HCT116 (cell line): ENCODE measurements at regions not wholly inside any gene's neighbourhood (a gene's known extent, or its start where the extent isn't known, plus 50 kb on each side); places are given as distances from the start of the nearest gene placed in this dataset.

ENCODE experiments used
- ATAC-seq: fragments of 200-7000 bp; cut with Tn5 transposase; 2 replicates; pipeline ENCODE4 v1.9.1; 2020; ENCODE audit warnings: mild to moderate bottlenecking, moderate library complexity
- BruUV-seq: library from RNA; stranded (reverse); fragments of 400-500 nt; replicated peaks from 2 replicates; lab custom pipeline; 2021; lab: Mats Ljungman, UMichigan
- CTCF ChIA-PET: fragments of 300-600 bp; sonication (Branson Sonifier 250); formaldehyde crosslinking; loops from one replicate; lab custom pipeline; 2021; ENCODE audit warnings: antibody characterized with exemption; lab: Charles Lee
- POLR2A ChIA-PET: fragments of 300-600, 350-600 bp; sonication (Branson Sonifier 250); formaldehyde crosslinking; loops from one replicate; lab custom pipeline; 2021; ENCODE audit warnings: antibody characterized with exemption; lab: Charles Lee
- RAD21 ChIA-PET, 2 experiments: fragments of 300-600 bp; sonication (Branson Sonifier 250); formaldehyde crosslinking; loops; one replicate each; lab custom pipeline; 2023; ENCODE audit warnings: low total read pairs in 2 of 2; ENCODE audit not compliant: uncharacterized antibody in 2 of 2, unreplicated experiment in 2 of 2, low non-redundant PET in 1 of 2; lab: Charles Lee
- DNase-seq: peaks from one replicate; pipeline ENCODE4 v3.0.0-alpha.2; 2010; ENCODE audit warnings: low read depth, low spot score
- H2AFZ ChIP-seq: fragments of 200-600 bp; shearing (Covaris generic), sonication (generic); 2 replicates; pipeline ENCODE4 v1.6.1; 2017; ENCODE audit warnings: low read depth, mixed run types, mixed read lengths, antibody characterized with exemption, low read length; ENCODE audit not compliant: poor library complexity, severe bottlenecking
- H3K27ac ChIP-seq: 2 replicates; pipeline ENCODE4 v1.5.1; 2012; ENCODE audit warnings: low read depth, low read length
- H3K27me3 ChIP-seq: fragments of 200-600 bp; sonication (generic); 2 replicates; pipeline ENCODE4 v1.6.1; 2016; ENCODE audit warnings: mixed run types, low read length, mixed read lengths; ENCODE audit not compliant: insufficient read depth
- H3K36me3 ChIP-seq, 2 experiments: fragments of 200-500 bp in 1 of 2; fragments of 200-600 bp in 1 of 2; sonication (Bioruptor generic) in 1 of 2; sonication (generic) in 1 of 2; 2 replicates each; pipeline versions ENCODE4 v1.5.1 to v1.6.1; 2014 to 2016; ENCODE audit warnings: low read length in 2 of 2, inconsistent platforms in 1 of 2, mixed read lengths in 1 of 2, mixed run types in 1 of 2; ENCODE audit not compliant: insufficient read depth in 2 of 2, control insufficient read depth in 1 of 2
- H3K4me1 ChIP-seq, 2 experiments: fragments of 200-600 bp in 1 of 2; sonication (generic) in 1 of 2; 2 replicates each; pipeline versions ENCODE4 v1.5.1 to v1.6.1; 2012 to 2017; ENCODE audit warnings: low read length in 2 of 2, inconsistent platforms in 1 of 2, mild to moderate bottlenecking in 1 of 2, mixed read lengths in 1 of 2, mixed run types in 1 of 2, moderate library complexity in 1 of 2; ENCODE audit not compliant: insufficient read depth in 2 of 2, control insufficient read depth in 1 of 2
- H3K4me2 ChIP-seq: fragments of 200-600 bp; sonication (generic); 2 replicates; pipeline ENCODE4 v1.6.1; 2017; ENCODE audit warnings: mixed run types, low read length, mixed read lengths
- H3K4me3 ChIP-seq, 2 experiments: fragments of 200-600 bp in 1 of 2; sonication (generic) in 1 of 2; replicated peaks in 1 of 2; 2 replicates each; pipeline ENCODE4 v1.5.1; 2011 to 2016; ENCODE audit warnings: low read length in 2 of 2, control low read depth in 1 of 2, low read depth in 1 of 2, mild to moderate bottlenecking in 1 of 2, mixed read lengths in 1 of 2, mixed run types in 1 of 2
- H3K79me2 ChIP-seq: fragments of 200-600 bp; sonication (generic); 2 replicates; pipeline ENCODE4 v1.6.1; 2017; ENCODE audit warnings: mild to moderate bottlenecking, mixed run types, low read length, moderate library complexity, mixed read lengths; ENCODE audit not compliant: insufficient read depth
- H3K9ac ChIP-seq: fragments of 200-600 bp; sonication (generic); 2 replicates; pipeline ENCODE4 v1.6.1; 2016; ENCODE audit warnings: low read length, mixed read lengths
- H3K9me2 ChIP-seq: fragments of 200-600 bp; sonication (generic), shearing (Covaris generic); 2 replicates; pipeline ENCODE4 v1.6.1; 2017; ENCODE audit warnings: mixed run types, mild to moderate bottlenecking, moderate library complexity; ENCODE audit not compliant: insufficient read depth
- H3K9me3 ChIP-seq, 2 experiments: fragments of 200-500 bp in 1 of 2; fragments of 200-600 bp in 1 of 2; sonication (Bioruptor generic) in 1 of 2; sonication (generic) in 1 of 2; 2 replicates each; pipeline ENCODE4 v1.6.1; 2014 to 2017; ENCODE audit warnings: low read length in 2 of 2, mixed read lengths in 2 of 2, inconsistent platforms in 1 of 2, low read depth in 1 of 2, mild to moderate bottlenecking in 1 of 2, mixed run types in 1 of 2, moderate library complexity in 1 of 2; ENCODE audit not compliant: control insufficient read depth in 1 of 2, insufficient read depth in 1 of 2
- H4K20me1 ChIP-seq: fragments of 200-600 bp; sonication (generic), shearing (Covaris generic); 2 replicates; pipeline ENCODE4 v1.6.1; 2017; ENCODE audit warnings: mixed run types, mild to moderate bottlenecking, moderate library complexity; ENCODE audit not compliant: insufficient read depth
- CBX3 ChIP-seq: IDR thresholded peaks from 2 replicates; pipeline ENCODE4 v1.6.1; 2012; ENCODE audit warnings: low read depth
- CEBPB ChIP-seq: IDR thresholded peaks from 2 replicates; pipeline ENCODE4 v1.6.1; 2012; ENCODE audit warnings: low read depth
- EGR1 ChIP-seq: IDR thresholded peaks from 2 replicates; pipeline ENCODE4 v1.6.1; 2012; ENCODE audit warnings: low read depth
- EZH2 ChIP-seq: fragments of 200-600 bp; sonication (generic); IDR thresholded peaks from 2 replicates; pipeline ENCODE4 v1.6.1; 2017; ENCODE audit warnings: antibody characterized with exemption, mixed run types
- EZH2phosphoT487 ChIP-seq: fragments of 200-600 bp; IDR thresholded peaks from 2 replicates; pipeline ENCODE4 v1.6.1; 2018; ENCODE audit warnings: antibody characterized with exemption, borderline replicate concordance
- FOSL1 ChIP-seq: IDR thresholded peaks from 2 replicates; pipeline ENCODE4 v1.6.1; 2012; ENCODE audit warnings: low read depth
- POLR2AphosphoS5 ChIP-seq: IDR thresholded peaks from 2 replicates; pipeline ENCODE4 v1.6.1; 2011; ENCODE audit warnings: mild to moderate bottlenecking, low read depth, low read length, moderate library complexity
- SRF ChIP-seq: IDR thresholded peaks from 2 replicates; pipeline ENCODE4 v1.6.1; 2012; ENCODE audit warnings: low read depth
- TCF7L2 ChIP-seq: IDR thresholded peaks from 2 replicates; pipeline ENCODE4 v1.7.0; 2011; ENCODE audit warnings: borderline replicate concordance, inconsistent platforms; ENCODE audit not compliant: insufficient read depth, insufficient read length; ENCODE audit errors: extremely low read depth
- ZNF274 ChIP-seq: fragments of 200-500 bp; sonication (Bioruptor generic); IDR thresholded peaks from 2 replicates; pipeline ENCODE4 v1.6.1; 2014; ENCODE audit warnings: mild to moderate bottlenecking, low read depth, low read length, inconsistent platforms
- intact Hi-C: fragments of 100-400 bp; cut with micrococcal nuclease; formaldehyde crosslinking; loops from 2 replicates; pipeline ENCODE4 v1.10.0; 2022
- TF ChIP-seq, protein P1 (sequence below): IDR thresholded peaks from 2 replicates; pipeline ENCODE4 v1.6.1; 2012; ENCODE audit warnings: low read depth
- TF ChIP-seq, protein P2 (sequence below), 3 experiments: fragments of 200-600 bp in 1 of 3; sonication (generic) in 1 of 3; IDR thresholded peaks in 2 of 3; conservative IDR thresholded peaks in 1 of 3; 2 replicates each; pipeline ENCODE4 v1.5.1; 2012 to 2017; ENCODE audit warnings: low read depth in 2 of 3, low read length in 2 of 3, antibody characterized with exemption in 1 of 3, borderline replicate concordance in 1 of 3, control low read depth in 1 of 3, mild to moderate bottlenecking in 1 of 3, mixed read lengths in 1 of 3, mixed run types in 1 of 3, moderate library complexity in 1 of 3; ENCODE audit not compliant: insufficient read depth in 1 of 3
- TF ChIP-seq, protein P3 (sequence below): IDR thresholded peaks from 2 replicates; pipeline ENCODE4 v1.6.1; 2011; ENCODE audit warnings: mild to moderate bottlenecking, low read length, moderate library complexity; ENCODE audit not compliant: insufficient replicate concordance; ENCODE audit errors: extremely low read depth
- TF ChIP-seq, protein P4 (sequence below): IDR thresholded peaks from 2 replicates; pipeline ENCODE4 v1.6.1; 2012

DNA sequence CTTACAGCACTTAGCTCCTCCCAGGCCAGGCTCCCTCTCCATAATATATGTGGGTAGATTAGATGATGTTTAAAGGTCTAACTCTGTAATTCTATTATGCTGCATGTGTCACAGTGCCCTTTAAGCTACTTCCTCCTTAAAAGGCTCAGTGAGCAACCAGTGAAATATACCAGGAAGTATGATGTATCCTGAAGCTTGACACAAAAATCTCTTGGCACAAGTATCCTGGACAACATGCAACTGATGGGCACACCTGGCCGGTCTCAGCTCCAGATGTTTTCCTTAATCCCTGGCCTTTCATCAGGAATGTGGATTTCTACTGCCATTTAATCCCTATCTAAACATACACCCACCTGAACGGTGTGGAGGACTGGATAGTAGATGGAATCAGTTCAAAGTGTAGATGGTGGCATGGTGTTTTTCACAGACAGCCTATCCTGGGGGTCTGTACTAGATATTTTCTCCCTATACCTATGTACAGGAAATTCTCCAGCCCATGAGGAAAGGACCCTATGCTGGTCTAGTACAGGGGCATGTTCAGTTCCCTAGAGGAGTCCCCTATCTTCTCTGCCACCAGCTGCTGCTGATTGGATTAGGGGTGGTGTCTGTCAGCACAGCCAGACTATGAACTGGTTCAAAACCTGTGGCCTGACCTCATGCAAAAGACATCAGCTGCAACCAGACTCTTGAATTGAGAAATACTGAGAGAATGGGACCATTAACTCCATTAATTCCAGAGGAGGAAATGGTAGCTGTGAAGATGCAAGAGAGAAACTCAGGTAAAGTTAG lies 59.4 kb upstream of the CITED2 start:
- Histone ChIP-seq H2AFZ (no peak overlapping the region), H3K27me3 (no peaks in the 10 kb centered on the region), H3K4me3 (no peak overlapping the region), H3K4me2 (no peak overlapping the region), H3K9ac (no peak overlapping the region), H3K36me3 (no peaks in the 10 kb centered on the region), H3K4me1 (peaks cover 7% of the 10 kb centered on the region in 2 experiments; a peak in 3 of 4 replicates), H4K20me1 (no peaks in the 10 kb centered on the region), H3K27ac (no peak overlapping the region), H3K9me2 (no peaks in the 10 kb centered on the region), H3K79me2 (no peaks in the 10 kb centered on the region), H3K9me3 (no peaks in the 10 kb centered on the region)
- ChIA-PET RAD21 (no interaction called here), POLR2A (no interaction called here), CTCF (no interaction called here)
- DNase-seq = no peak
- no peak for TF ChIP-seq ZNF274
- TF ChIP-seq, protein P1, sequence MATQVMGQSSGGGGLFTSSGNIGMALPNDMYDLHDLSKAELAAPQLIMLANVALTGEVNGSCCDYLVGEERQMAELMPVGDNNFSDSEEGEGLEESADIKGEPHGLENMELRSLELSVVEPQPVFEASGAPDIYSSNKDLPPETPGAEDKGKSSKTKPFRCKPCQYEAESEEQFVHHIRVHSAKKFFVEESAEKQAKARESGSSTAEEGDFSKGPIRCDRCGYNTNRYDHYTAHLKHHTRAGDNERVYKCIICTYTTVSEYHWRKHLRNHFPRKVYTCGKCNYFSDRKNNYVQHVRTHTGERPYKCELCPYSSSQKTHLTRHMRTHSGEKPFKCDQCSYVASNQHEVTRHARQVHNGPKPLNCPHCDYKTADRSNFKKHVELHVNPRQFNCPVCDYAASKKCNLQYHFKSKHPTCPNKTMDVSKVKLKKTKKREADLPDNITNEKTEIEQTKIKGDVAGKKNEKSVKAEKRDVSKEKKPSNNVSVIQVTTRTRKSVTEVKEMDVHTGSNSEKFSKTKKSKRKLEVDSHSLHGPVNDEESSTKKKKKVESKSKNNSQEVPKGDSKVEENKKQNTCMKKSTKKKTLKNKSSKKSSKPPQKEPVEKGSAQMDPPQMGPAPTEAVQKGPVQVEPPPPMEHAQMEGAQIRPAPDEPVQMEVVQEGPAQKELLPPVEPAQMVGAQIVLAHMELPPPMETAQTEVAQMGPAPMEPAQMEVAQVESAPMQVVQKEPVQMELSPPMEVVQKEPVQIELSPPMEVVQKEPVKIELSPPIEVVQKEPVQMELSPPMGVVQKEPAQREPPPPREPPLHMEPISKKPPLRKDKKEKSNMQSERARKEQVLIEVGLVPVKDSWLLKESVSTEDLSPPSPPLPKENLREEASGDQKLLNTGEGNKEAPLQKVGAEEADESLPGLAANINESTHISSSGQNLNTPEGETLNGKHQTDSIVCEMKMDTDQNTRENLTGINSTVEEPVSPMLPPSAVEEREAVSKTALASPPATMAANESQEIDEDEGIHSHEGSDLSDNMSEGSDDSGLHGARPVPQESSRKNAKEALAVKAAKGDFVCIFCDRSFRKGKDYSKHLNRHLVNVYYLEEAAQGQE = no peak
- no peak for TF ChIP-seq EZH2
- no peak for TF ChIP-seq FOSL1
- TF ChIP-seq EZH2phosphoT487 = no peak
- no peak for TF ChIP-seq EGR1
- no peak for TF ChIP-seq POLR2AphosphoS5
- TF ChIP-seq SRF = no peak
- TF ChIP-seq TCF7L2 = no peak
- TF ChIP-seq, protein P2, sequence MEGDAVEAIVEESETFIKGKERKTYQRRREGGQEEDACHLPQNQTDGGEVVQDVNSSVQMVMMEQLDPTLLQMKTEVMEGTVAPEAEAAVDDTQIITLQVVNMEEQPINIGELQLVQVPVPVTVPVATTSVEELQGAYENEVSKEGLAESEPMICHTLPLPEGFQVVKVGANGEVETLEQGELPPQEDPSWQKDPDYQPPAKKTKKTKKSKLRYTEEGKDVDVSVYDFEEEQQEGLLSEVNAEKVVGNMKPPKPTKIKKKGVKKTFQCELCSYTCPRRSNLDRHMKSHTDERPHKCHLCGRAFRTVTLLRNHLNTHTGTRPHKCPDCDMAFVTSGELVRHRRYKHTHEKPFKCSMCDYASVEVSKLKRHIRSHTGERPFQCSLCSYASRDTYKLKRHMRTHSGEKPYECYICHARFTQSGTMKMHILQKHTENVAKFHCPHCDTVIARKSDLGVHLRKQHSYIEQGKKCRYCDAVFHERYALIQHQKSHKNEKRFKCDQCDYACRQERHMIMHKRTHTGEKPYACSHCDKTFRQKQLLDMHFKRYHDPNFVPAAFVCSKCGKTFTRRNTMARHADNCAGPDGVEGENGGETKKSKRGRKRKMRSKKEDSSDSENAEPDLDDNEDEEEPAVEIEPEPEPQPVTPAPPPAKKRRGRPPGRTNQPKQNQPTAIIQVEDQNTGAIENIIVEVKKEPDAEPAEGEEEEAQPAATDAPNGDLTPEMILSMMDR (IDR thresholded peaks at IDR 0.05 in 2 of 3, conservative IDR thresholded peaks at IDR 0.05 in 1 of 3; ENCODE audit: borderline replicate concordance in 1 of 3, insufficient read depth in 1 of 3, low read depth in 2 of 3, low read length in 2 of 3) = no peak
- TF ChIP-seq, protein P3, sequence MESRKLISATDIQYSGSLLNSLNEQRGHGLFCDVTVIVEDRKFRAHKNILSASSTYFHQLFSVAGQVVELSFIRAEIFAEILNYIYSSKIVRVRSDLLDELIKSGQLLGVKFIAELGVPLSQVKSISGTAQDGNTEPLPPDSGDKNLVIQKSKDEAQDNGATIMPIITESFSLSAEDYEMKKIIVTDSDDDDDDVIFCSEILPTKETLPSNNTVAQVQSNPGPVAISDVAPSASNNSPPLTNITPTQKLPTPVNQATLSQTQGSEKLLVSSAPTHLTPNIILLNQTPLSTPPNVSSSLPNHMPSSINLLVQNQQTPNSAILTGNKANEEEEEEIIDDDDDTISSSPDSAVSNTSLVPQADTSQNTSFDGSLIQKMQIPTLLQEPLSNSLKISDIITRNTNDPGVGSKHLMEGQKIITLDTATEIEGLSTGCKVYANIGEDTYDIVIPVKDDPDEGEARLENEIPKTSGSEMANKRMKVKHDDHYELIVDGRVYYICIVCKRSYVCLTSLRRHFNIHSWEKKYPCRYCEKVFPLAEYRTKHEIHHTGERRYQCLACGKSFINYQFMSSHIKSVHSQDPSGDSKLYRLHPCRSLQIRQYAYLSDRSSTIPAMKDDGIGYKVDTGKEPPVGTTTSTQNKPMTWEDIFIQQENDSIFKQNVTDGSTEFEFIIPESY = no peak
- TF ChIP-seq, protein P4, sequence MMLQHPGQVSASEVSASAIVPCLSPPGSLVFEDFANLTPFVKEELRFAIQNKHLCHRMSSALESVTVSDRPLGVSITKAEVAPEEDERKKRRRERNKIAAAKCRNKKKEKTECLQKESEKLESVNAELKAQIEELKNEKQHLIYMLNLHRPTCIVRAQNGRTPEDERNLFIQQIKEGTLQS = no peak
- no peak for TF ChIP-seq CEBPB
- no peak for TF ChIP-seq CBX3
- intact Hi-C loops = no loop called here
- BruUV-seq = no TSS peak
- no peak for ATAC-seq
